ENCODE measurements at regions not wholly inside any gene's neighbourhood (a gene's known extent, or its start where the extent isn't known, plus 50 kb on each side); places are given as distances from the start of the nearest gene placed in this dataset.

DNA sequence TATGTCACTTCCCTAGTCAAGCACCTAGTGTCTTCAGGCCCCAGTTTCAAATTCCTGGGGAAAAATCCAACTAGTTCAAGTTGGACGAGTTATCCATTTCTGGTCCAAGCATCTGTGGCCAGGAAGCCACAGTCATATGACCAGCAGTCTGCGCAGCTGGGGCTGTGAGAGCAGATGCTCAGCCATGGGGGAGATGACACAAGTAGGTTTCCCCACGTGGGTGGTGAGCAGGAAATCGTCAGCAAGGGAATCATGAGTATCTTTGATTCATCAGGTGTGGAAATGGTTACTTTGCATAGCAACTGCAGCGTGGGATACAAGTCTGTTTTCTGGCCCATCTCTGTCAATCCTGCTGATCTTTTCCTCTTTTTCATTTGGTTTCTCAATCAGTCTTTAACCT lies 185.3 kb downstream of the C11orf91 start:
- intact Hi-C loops (cut with DNase I, micrococcal nuclease): no loop called here
- no peak overlapping the region for H3K4me3 ChIP-seq
- ATAC-seq: no peak
- no peaks in the 10 kb centered on the region for H3K4me1 ChIP-seq (ENCODE audit: low read depth)
- DNase-seq: no peak
- no peaks in the 10 kb centered on the region for H3K9me3 ChIP-seq
- H3K36me3 ChIP-seq (ENCODE audit: low read depth): no peaks in the 10 kb centered on the region
- TF ChIP-seq, protein P1, sequence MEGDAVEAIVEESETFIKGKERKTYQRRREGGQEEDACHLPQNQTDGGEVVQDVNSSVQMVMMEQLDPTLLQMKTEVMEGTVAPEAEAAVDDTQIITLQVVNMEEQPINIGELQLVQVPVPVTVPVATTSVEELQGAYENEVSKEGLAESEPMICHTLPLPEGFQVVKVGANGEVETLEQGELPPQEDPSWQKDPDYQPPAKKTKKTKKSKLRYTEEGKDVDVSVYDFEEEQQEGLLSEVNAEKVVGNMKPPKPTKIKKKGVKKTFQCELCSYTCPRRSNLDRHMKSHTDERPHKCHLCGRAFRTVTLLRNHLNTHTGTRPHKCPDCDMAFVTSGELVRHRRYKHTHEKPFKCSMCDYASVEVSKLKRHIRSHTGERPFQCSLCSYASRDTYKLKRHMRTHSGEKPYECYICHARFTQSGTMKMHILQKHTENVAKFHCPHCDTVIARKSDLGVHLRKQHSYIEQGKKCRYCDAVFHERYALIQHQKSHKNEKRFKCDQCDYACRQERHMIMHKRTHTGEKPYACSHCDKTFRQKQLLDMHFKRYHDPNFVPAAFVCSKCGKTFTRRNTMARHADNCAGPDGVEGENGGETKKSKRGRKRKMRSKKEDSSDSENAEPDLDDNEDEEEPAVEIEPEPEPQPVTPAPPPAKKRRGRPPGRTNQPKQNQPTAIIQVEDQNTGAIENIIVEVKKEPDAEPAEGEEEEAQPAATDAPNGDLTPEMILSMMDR (IDR thresholded peaks at IDR 0.05): no peak

DNA sequence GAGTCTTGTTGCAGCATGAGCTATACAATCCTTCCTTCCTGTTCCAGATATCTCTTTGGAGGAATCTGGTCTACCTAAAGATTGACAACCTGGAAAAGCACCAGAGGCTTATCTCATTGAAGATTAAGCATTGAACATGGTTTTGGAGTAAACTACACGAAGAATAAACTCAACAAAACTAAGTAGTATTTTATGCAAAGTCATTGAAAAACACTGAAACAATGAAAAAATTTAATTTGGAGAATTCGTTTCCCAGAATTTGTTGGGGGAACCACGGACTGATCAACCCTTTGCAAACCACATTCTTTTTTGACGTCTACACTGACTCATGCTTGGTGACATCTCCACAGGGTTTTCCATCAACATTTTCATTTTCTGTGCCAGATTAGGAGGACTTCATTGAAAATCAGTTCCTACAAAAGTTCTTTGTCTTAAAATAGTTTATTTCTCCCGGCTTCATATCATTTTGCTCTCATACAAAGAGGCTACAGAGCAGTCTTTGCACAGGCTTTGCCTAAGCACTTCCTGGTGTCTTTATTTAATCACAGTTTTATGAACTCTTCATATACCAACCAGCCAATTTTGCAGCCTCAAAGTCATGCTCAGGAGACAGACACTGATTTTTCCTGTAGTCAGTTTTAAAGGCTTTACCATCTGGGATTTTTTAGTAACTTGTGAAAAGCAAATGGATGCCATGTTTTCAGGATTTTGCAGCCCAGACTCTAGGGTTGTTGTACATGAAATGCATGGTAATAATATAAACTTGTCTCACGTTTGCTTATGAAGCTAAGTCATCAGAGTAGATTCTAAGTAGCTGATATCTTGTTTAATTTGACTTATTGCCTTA lies 186.3 kb downstream of the C11orf91 start:
- ATAC-seq: no peak
- DNase-seq: no peak
- Histone ChIP-seq H3K4me1 (ENCODE audit: low read depth) (no peaks in the 10 kb centered on the region), H3K4me3 (no peak overlapping the region), H3K36me3 (ENCODE audit: low read depth) (no peaks in the 10 kb centered on the region), H3K9me3 (no peaks in the 10 kb centered on the region)
- TF ChIP-seq, protein P1 (IDR thresholded peaks at IDR 0.05): no peak
- intact Hi-C loops (cut with DNase I, micrococcal nuclease): no loop called here

DNA sequence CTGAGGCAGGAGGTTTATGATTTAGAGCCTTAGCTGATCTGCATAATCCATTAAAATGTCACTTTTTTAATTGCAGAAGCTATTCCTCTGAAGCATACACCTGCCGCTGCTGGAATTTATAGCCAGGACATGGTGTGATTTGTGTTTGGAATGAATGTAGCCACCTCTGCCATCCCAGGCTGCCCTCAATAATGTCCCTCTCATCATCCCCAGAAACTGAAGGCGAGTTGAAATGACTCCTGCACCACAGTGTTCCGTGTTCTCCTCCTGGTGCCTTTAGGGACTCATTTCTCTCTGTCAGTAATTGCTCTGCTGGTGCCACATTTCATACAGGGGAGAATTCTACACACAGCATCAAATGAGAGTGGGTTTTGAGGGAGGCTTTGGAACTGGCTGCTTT lies 191.0 kb downstream of the C11orf91 start:
- intact Hi-C loops (cut with DNase I, micrococcal nuclease): no loop called here
- Histone ChIP-seq H3K4me1 (ENCODE audit: low read depth) (no peaks in the 10 kb centered on the region), H3K36me3 (ENCODE audit: low read depth) (no peaks in the 10 kb centered on the region), H3K4me3 (no peak overlapping the region), H3K9me3 (no peaks in the 10 kb centered on the region)
- TF ChIP-seq, protein P1 (IDR thresholded peaks at IDR 0.05): no peak
- ATAC-seq: no peak
- no peak for DNase-seq

DNA sequence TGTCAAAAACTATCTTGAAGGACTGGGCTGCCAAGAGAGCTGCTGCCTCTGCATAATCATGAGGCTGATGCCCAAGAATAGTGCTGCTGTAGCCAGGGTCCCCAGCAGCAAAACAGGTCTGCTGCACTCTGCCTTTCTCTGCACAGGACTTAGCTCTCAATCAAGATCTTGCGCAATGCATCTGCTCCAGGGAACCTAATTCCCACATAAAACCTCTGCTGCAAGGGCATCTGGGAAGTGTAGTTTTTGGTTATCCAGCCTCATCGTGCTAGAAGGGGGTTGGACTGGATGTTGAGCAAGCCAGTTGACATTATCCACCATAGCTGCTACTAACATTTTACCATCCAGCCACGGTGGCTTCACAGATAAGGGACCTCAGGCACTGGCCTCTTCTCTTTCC lies 192.7 kb downstream of the C11orf91 start:
- intact Hi-C loops (cut with DNase I, micrococcal nuclease): no loop called here
- Histone ChIP-seq H3K4me1 (ENCODE audit: low read depth) (no peaks in the 10 kb centered on the region), H3K4me3 (no peak overlapping the region), H3K9me3 (no peaks in the 10 kb centered on the region), H3K36me3 (ENCODE audit: low read depth) (no peaks in the 10 kb centered on the region)
- TF ChIP-seq, protein P1 (IDR thresholded peaks at IDR 0.05): no peak
- ATAC-seq (no peak), DNase-seq (no peak)

DNA sequence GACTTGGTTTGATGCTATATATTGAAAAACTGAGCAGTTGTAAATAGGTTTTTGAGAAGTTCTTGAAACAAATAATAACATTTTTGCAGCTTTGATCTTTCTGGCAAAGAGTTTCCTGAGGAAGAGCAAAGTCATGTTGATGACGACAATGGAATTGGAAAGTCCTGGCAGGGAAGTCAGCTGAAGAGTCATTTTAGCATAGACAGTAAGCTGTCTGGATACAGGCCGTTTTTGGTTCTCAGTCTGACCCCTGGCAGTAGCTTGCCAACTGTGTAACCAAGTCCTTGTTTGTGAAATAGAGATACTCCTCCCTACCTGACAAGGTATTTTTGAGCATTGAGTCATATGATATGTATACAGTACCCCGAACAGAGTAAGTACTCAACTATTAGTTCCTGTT lies 193.3 kb downstream of the C11orf91 start:
- H3K4me3 ChIP-seq: no peak overlapping the region
- TF ChIP-seq, protein P1 (IDR thresholded peaks at IDR 0.05): no peak
- no peaks in the 10 kb centered on the region for H3K9me3 ChIP-seq
- DNase-seq: no peak
- no peaks in the 10 kb centered on the region for H3K4me1 ChIP-seq (ENCODE audit: low read depth)
- no peak for ATAC-seq
- intact Hi-C loops (cut with DNase I, micrococcal nuclease): no loop called here
- H3K36me3 ChIP-seq (ENCODE audit: low read depth): no peaks in the 10 kb centered on the region

Data from mucosa of descending colon (tissue), 3 donors.